Suprapubic skin (tissue), 4 donors: ENCODE measurements at regions not wholly inside any gene's neighbourhood (a gene's known extent, or its start where the extent isn't known, plus 50 kb on each side); places are given as distances from the start of the nearest gene placed in this dataset.

Experiments used
- CTCF ChIP-seq, 2 donors: fragments of 200-600 bp in 1 of 2; fragments of 450-650 bp in 1 of 2; sonication (generic) in 1 of 2; IDR thresholded peaks; one replicate each; pipeline ENCODE4 v1.5.1; 2016 to 2019; ENCODE audit warnings: antibody characterized with exemption in 2 of 2, mild to moderate bottlenecking in 1 of 2, moderate library complexity in 1 of 2
- POLR2A ChIP-seq, 2 donors: fragments of 450-650 bp; IDR thresholded peaks; one replicate each; pipeline ENCODE4 v1.6.1; 2017; ENCODE audit warnings: antibody characterized with exemption in 2 of 2, mild to moderate bottlenecking in 2 of 2, moderate library complexity in 2 of 2
- POLR2AphosphoS5 ChIP-seq, 3 donors: sonication (generic); formaldehyde crosslinking; IDR thresholded peaks; one replicate each; pipeline ENCODE4 v1.6.1; 2017; ENCODE audit warnings: antibody characterized with exemption in 3 of 3

- TF ChIP-seq CTCF (IDR thresholded peaks at IDR 0.05) (no peak), POLR2A (IDR thresholded peaks at IDR 0.05) (no peak), POLR2AphosphoS5 (IDR thresholded peaks at IDR 0.05) (no peak)
Measured at GRCh38 chr11:114989536-114989935, 311.2 kb downstream of the NXPE2 start.
